Right forelimb (tissue), 1 donor: ENCODE measurements at regions not wholly inside any gene's neighbourhood (a gene's known extent, or its start where the extent isn't known, plus 50 kb on each side); places are given as distances from the start of the nearest gene placed in this dataset.

Experiments used
- DNase-seq: peaks from one replicate; pipeline ENCODE4 v3.0.0-alpha.2; 2018

- no peak for DNase-seq
Measured at GRCh38 chr1:219772265-219773036, 155.9 kb downstream of the SLC30A10 start.

- DNase-seq, result no peak
Measured at GRCh38 chr1:219771080-219771479, 157.3 kb downstream of the SLC30A10 start.

- DNase-seq, result no peak
Measured at GRCh38 chr1:219763321-219763720, 150.4 kb upstream of the ZC3H11B start.

- DNase-seq, result no peak
Measured at GRCh38 chr1:219761208-219761860, 148.4 kb upstream of the ZC3H11B start.

- no peak for DNase-seq
Measured at GRCh38 chr1:219759095-219759494, 146.2 kb upstream of the ZC3H11B start.

- DNase-seq, result no peak
Measured at GRCh38 chr1:219757890-219758289, 145.0 kb upstream of the ZC3H11B start.

- DNase-seq, result no peak
Measured at GRCh38 chr1:219755234-219755633, 142.3 kb upstream of the ZC3H11B start.

- DNase-seq, result no peak
Measured at GRCh38 chr1:219754767-219755166, 141.9 kb upstream of the ZC3H11B start.

GRCh38 chr1:219753914-219754313 lies 141.0 kb upstream of the ZC3H11B start:
- DNase-seq, result no peak

- DNase-seq, result no peak
Measured at GRCh38 chr1:219752645-219753044, 139.7 kb upstream of the ZC3H11B start.

GRCh38 chr1:219751870-219752507 lies 139.1 kb upstream of the ZC3H11B start:
- DNase-seq, result no peak

- no peak for DNase-seq
Measured at GRCh38 chr1:219749370-219749769, 136.5 kb upstream of the ZC3H11B start.

- no peak for DNase-seq
Measured at GRCh38 chr1:219746141-219746540, 133.2 kb upstream of the ZC3H11B start.

- no peak for DNase-seq
Measured at GRCh38 chr1:219744652-219745469, 132.0 kb upstream of the ZC3H11B start.

GRCh38 chr1:219741011-219741970 lies 128.4 kb upstream of the ZC3H11B start:
- DNase-seq, result no peak

GRCh38 chr1:219733511-219734174 lies 120.7 kb upstream of the ZC3H11B start:
- DNase-seq, result no peak

GRCh38 chr1:219732814-219733491 lies 120.0 kb upstream of the ZC3H11B start:
- no peak for DNase-seq

GRCh38 chr1:219731771-219732170 lies 118.9 kb upstream of the ZC3H11B start:
- DNase-seq, result no peak

GRCh38 chr1:219726480-219727272 lies 113.8 kb upstream of the ZC3H11B start:
- DNase-seq, result no peak

- DNase-seq, result no peak
Measured at GRCh38 chr1:219724440-219724839, 111.5 kb upstream of the ZC3H11B start.
